ENCODE measurements at regions not wholly inside any gene's neighbourhood (a gene's known extent, or its start where the extent isn't known, plus 50 kb on each side); places are given as distances from the start of the nearest gene placed in this dataset.
A peak's percentile ranks its signal among the peaks of the same experiment; 100 is the strongest.

- Histone ChIP-seq H3K36me3 (ENCODE audit: low read depth) (no peaks in the 10 kb centered on the region), H3K4me3 (no peak overlapping the region), H3K4me1 (ENCODE audit: low read depth) (no peaks in the 10 kb centered on the region), H3K9me3 (no peaks in the 10 kb centered on the region)
- no peak for ATAC-seq
- TF ChIP-seq CTCF (IDR thresholded peaks at IDR 0.05): no peak
- no peak for DNase-seq
- intact Hi-C loops (cut with DNase I, micrococcal nuclease): no loop called here
Measured at GRCh38 chr15:85274315-85275050, 105.9 kb upstream of the AKAP13 start.

GRCh38 chr15:85276508-85276907 lies 103.9 kb upstream of the AKAP13 start:
- peak; percentile 47 for ATAC-seq
- no peak for TF ChIP-seq CTCF (IDR thresholded peaks at IDR 0.05)
- H3K36me3 ChIP-seq (ENCODE audit: low read depth): no peaks in the 10 kb centered on the region

GRCh38 chr15:85276921-85277320 lies 103.5 kb upstream of the AKAP13 start:
- no peaks in the 10 kb centered on the region for H3K9me3 ChIP-seq
- no peaks in the 10 kb centered on the region for H3K36me3 ChIP-seq (ENCODE audit: low read depth)
- intact Hi-C loops (cut with DNase I, micrococcal nuclease): no loop called here
- no peaks in the 10 kb centered on the region for H3K4me1 ChIP-seq (ENCODE audit: low read depth)
- no peak for TF ChIP-seq CTCF (IDR thresholded peaks at IDR 0.05)
- peak; percentile 75 for ATAC-seq
- no peak for DNase-seq
- H3K4me3 ChIP-seq: no peak overlapping the region

More at GRCh38 chr15:85276508-85276907, 103.9 kb upstream of the AKAP13 start:
- H3K4me3 ChIP-seq: no peak overlapping the region
- intact Hi-C loops (cut with DNase I, micrococcal nuclease): no loop called here
- H3K9me3 ChIP-seq: no peaks in the 10 kb centered on the region
- DNase-seq: no peak
- H3K4me1 ChIP-seq (ENCODE audit: low read depth): no peaks in the 10 kb centered on the region

- ATAC-seq: peak; percentile 68
- TF ChIP-seq CTCF (IDR thresholded peaks at IDR 0.05): no peak
- intact Hi-C loops (cut with DNase I, micrococcal nuclease): no loop called here
- Histone ChIP-seq H3K36me3 (ENCODE audit: low read depth) (no peaks in the 10 kb centered on the region), H3K9me3 (no peaks in the 10 kb centered on the region), H3K4me3 (no peak overlapping the region), H3K4me1 (ENCODE audit: low read depth) (no peaks in the 10 kb centered on the region)
- no peak for DNase-seq
Measured at GRCh38 chr15:85277847-85278370, 102.5 kb upstream of the AKAP13 start.

- intact Hi-C loops (cut with DNase I, micrococcal nuclease): no loop called here
- DNase-seq: no peak
- ATAC-seq: no peak
- Histone ChIP-seq H3K9me3 (no peaks in the 10 kb centered on the region), H3K4me3 (no peak overlapping the region), H3K36me3 (ENCODE audit: low read depth) (no peaks in the 10 kb centered on the region), H3K4me1 (ENCODE audit: low read depth) (no peaks in the 10 kb centered on the region)
- TF ChIP-seq CTCF (IDR thresholded peaks at IDR 0.05): no peak
Measured at GRCh38 chr15:85280203-85280602, 100.2 kb upstream of the AKAP13 start.
